Skin epidermis (tissue), 12 donors: ENCODE measurements at regions not wholly inside any gene's neighbourhood (a gene's known extent, or its start where the extent isn't known, plus 50 kb on each side); places are given as distances from the start of the nearest gene placed in this dataset.

ENCODE experiments used
- H3K27ac ChIP-seq, 21 experiments: fragments of 200-600 bp; sonication (generic) in 11 of 21; one replicate each; pipeline ENCODE4 v1.5.0; 2020; ENCODE audit warnings: mild to moderate bottlenecking in 3 of 21, inconsistent platforms in 2 of 21, moderate library complexity in 2 of 21
- H3K4me3 ChIP-seq, 7 experiments: fragments of 200-600 bp; sonication (generic) in 2 of 7; one replicate each; pipeline ENCODE4 v1.5.0; 2020; ENCODE audit warnings: inconsistent platforms in 2 of 7, mild to moderate bottlenecking in 2 of 7, moderate library complexity in 1 of 7

DNA sequence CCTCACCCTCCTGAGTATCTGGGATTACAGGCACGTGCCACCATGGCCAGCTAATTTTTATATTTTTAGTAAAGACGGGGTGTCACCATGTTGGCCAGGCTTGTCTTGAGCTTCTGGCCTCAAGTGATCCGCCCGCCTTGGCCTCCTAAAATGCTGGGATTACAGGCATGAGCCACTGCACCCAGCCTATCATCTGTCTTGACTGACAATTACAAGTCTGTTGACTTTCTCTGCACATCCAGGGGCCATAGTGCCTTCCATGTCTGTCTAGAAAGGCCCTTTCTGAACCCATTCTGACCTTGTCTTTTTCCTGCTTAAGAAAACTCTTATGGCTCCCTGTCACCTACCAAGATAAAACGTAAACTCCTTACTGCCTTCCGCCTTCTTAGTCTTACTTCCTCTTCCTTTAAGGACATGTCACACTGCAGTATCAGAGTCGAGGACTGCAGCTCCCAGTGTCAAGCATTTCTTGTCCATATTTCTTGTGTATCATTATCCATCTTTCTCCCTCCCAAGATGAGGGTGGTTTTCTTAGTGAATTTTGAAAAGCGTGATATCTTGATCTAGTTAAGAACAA, 49.9 kb upstream of the SHB start:
- Histone ChIP-seq H3K27ac (no peak overlapping the region), H3K4me3 (no peak overlapping the region)
